Loucy (cell line): ENCODE measurements at regions not wholly inside any gene's neighbourhood (a gene's known extent, or its start where the extent isn't known, plus 50 kb on each side); places are given as distances from the start of the nearest gene placed in this dataset.
"Not testable (repeated sequence)": the region's sequence is repeated elsewhere in the genome, so short reads cannot be mapped to it uniquely, and the experiment has no call there.

Experiments
- H2AFZ ChIP-seq: fragments of 200-600 bp; sonication (generic); 2 replicates; pipeline ENCODE4 v1.6.0; 2016; ENCODE audit warnings: antibody characterized with exemption, mild to moderate bottlenecking, low read length, moderate library complexity
- H3F3A ChIP-seq: fragments of 200-600 bp; 2 replicates; pipeline ENCODE4 v1.6.0; 2016; ENCODE audit warnings: antibody characterized with exemption, low read depth, mild to moderate bottlenecking
- H3K27me3 ChIP-seq: fragments of 200-600 bp; sonication (generic); 2 replicates; pipeline ENCODE4 v1.6.1; 2014; ENCODE audit warnings: low read length, mild to moderate bottlenecking; ENCODE audit not compliant: insufficient read depth, poor library complexity, severe bottlenecking
- H3K36me3 ChIP-seq: fragments of 200-600 bp; sonication (generic); 2 replicates; pipeline ENCODE4 v1.6.1; 2016; ENCODE audit warnings: low read length; ENCODE audit not compliant: insufficient read depth
- H3K4me1 ChIP-seq: fragments of 200-600 bp; sonication (generic); 2 replicates; pipeline ENCODE4 v1.5.1; 2014; ENCODE audit warnings: low read length, mild to moderate bottlenecking; ENCODE audit not compliant: insufficient read depth, poor library complexity, severe bottlenecking
- H3K4me2 ChIP-seq: fragments of 200-600 bp; sonication (generic); 2 replicates; pipeline ENCODE4 v1.6.0; 2014; ENCODE audit warnings: antibody characterized with exemption, low read length, low read depth, mild to moderate bottlenecking; ENCODE audit not compliant: poor library complexity, severe bottlenecking
- H3K4me3 ChIP-seq: fragments of 200-600 bp; sonication (generic); 2 replicates; pipeline ENCODE4 v1.5.1; 2014; ENCODE audit warnings: low read length, mild to moderate bottlenecking, mixed read lengths; ENCODE audit not compliant: poor library complexity, severe bottlenecking
- H3K79me2 ChIP-seq: fragments of 200-600 bp; sonication (generic); 2 replicates; pipeline ENCODE4 v1.6.1; 2014; ENCODE audit warnings: low read length; ENCODE audit not compliant: insufficient read depth
- H3K9ac ChIP-seq: fragments of 200-600 bp; sonication (generic); 2 replicates; pipeline ENCODE4 v1.6.0; 2014; ENCODE audit warnings: mild to moderate bottlenecking, low read depth, low read length, moderate library complexity; ENCODE audit not compliant: poor library complexity, severe bottlenecking
- H3K9me2 ChIP-seq: fragments of 200-600 bp; sonication (generic); replicated peaks from 2 replicates; pipeline ENCODE4 v1.6.1; 2016; ENCODE audit warnings: low read depth, low read length, mixed read lengths
- H3K9me3 ChIP-seq: fragments of 200-600 bp; sonication (generic); 2 replicates; pipeline ENCODE4 v1.6.1; 2014; ENCODE audit warnings: mild to moderate bottlenecking, antibody characterized with exemption, low read length, low read depth; ENCODE audit not compliant: insufficient read depth
- H4K20me1 ChIP-seq: fragments of 200-600 bp; sonication (generic); 2 replicates; pipeline ENCODE4 v1.6.0; 2014; ENCODE audit warnings: antibody characterized with exemption, low read length, mild to moderate bottlenecking; ENCODE audit not compliant: insufficient read depth, poor library complexity, severe bottlenecking
- EZH2phosphoT487 ChIP-seq: fragments of 200-600 bp; IDR thresholded peaks from 2 replicates; pipeline ENCODE4 v1.6.1; 2018; ENCODE audit warnings: antibody characterized with exemption, mild to moderate bottlenecking, moderate library complexity, borderline replicate concordance
- TF ChIP-seq, protein P1 (sequence below): fragments of 200-600 bp; sonication (generic); conservative IDR thresholded peaks from 2 replicates; pipeline ENCODE4 v1.5.1; 2014; ENCODE audit warnings: mild to moderate bottlenecking, antibody characterized with exemption, low read length

DNA sequence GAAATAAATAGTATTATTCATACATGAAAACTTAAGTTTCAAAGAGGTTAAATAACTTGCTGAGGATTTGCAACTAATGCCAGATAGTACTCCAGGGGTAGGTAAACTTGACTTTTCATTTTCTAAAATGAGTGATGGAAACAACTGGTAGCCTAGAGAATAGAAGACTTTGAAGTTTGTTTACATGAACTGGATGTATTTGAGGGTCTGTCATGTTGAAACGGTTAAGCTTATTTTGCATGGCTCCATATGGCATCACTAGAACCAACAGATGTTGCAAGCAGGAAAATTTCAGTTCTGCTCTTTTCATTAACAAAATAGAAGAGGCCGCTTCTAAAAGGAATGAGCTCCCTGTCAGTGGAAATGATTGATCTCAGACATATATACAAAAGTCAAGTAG, 105.1 kb upstream of the SGCD start:
- no peaks in the 10 kb centered on the region for H3K9me2 ChIP-seq
- H3K4me2 ChIP-seq, result no peak overlapping the region
- no peaks in the 10 kb centered on the region for H3K79me2 ChIP-seq
- no peaks in the 10 kb centered on the region for H4K20me1 ChIP-seq
- no peaks in the 10 kb centered on the region for H3F3A ChIP-seq
- no peak overlapping the region for H2AFZ ChIP-seq
- no peaks in the 10 kb centered on the region for H3K9me3 ChIP-seq
- no peaks in the 10 kb centered on the region for H3K36me3 ChIP-seq
- no peaks in the 10 kb centered on the region for H3K27me3 ChIP-seq
- no peak overlapping the region for H3K9ac ChIP-seq
- H3K4me1 ChIP-seq, result no peaks in the 10 kb centered on the region
- no peak overlapping the region for H3K4me3 ChIP-seq
- TF ChIP-seq, protein P1, sequence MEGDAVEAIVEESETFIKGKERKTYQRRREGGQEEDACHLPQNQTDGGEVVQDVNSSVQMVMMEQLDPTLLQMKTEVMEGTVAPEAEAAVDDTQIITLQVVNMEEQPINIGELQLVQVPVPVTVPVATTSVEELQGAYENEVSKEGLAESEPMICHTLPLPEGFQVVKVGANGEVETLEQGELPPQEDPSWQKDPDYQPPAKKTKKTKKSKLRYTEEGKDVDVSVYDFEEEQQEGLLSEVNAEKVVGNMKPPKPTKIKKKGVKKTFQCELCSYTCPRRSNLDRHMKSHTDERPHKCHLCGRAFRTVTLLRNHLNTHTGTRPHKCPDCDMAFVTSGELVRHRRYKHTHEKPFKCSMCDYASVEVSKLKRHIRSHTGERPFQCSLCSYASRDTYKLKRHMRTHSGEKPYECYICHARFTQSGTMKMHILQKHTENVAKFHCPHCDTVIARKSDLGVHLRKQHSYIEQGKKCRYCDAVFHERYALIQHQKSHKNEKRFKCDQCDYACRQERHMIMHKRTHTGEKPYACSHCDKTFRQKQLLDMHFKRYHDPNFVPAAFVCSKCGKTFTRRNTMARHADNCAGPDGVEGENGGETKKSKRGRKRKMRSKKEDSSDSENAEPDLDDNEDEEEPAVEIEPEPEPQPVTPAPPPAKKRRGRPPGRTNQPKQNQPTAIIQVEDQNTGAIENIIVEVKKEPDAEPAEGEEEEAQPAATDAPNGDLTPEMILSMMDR, result no peak
- TF ChIP-seq EZH2phosphoT487, result no peak

- Histone ChIP-seq H3K4me2 (no peak overlapping the region), H4K20me1 (no peaks in the 10 kb centered on the region), H2AFZ (no peak overlapping the region), H3K9ac (no peak overlapping the region), H3K4me3 (no peak overlapping the region), H3F3A (no peaks in the 10 kb centered on the region), H3K4me1 (no peaks in the 10 kb centered on the region), H3K27me3 (no peaks in the 10 kb centered on the region), H3K36me3 (no peaks in the 10 kb centered on the region), H3K79me2 (no peaks in the 10 kb centered on the region), H3K9me2 (no peaks in the 10 kb centered on the region), H3K9me3 (no peaks in the 10 kb centered on the region)
- TF ChIP-seq, protein P1, result no peak
- no peak for TF ChIP-seq EZH2phosphoT487
Observed at GRCh38 chr5:156223547-156223946, 103.4 kb upstream of the SGCD start.

DNA sequence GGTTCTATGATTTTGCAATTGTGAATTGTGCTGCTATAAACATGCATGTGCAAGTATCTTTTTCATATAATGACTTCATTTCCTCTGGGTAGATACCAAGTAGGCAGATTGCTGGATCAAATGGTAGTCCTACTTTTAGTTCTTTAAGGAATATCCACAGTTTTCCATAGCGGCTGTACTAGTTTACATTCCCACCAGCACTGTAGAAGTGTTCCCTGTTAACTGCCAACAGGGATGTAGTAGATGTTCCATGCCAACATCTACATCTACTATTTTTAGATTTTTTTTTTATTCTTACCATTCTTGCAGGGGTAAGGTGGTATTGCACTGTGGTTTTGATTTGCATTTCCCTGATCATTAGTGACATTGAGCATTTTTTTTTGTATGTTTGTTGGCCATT, 100.5 kb upstream of the SGCD start:
- H3K4me3 ChIP-seq, H4K20me1 ChIP-seq, H3K27me3 ChIP-seq, H3K9ac ChIP-seq, H3K4me2 ChIP-seq, H2AFZ ChIP-seq, H3K9me2 ChIP-seq, H3F3A ChIP-seq, H3K79me2 ChIP-seq, H3K36me3 ChIP-seq, H3K4me1 ChIP-seq, H3K9me3 ChIP-seq: not testable (repeated sequence)

GRCh38 chr5:156230887-156231286, 96.1 kb upstream of the SGCD start:
- H3K36me3 ChIP-seq, result no peaks in the 10 kb centered on the region
- no peaks in the 10 kb centered on the region for H3K4me1 ChIP-seq
- H3K9me3 ChIP-seq, result no peaks in the 10 kb centered on the region
- no peaks in the 10 kb centered on the region for H4K20me1 ChIP-seq
- H3K27me3 ChIP-seq, result no peaks in the 10 kb centered on the region
- H3K4me2 ChIP-seq, result no peak overlapping the region
- TF ChIP-seq, protein P1, result no peak
- TF ChIP-seq EZH2phosphoT487, result no peak
- H3F3A ChIP-seq, result no peaks in the 10 kb centered on the region
- H3K9me2 ChIP-seq, result no peaks in the 10 kb centered on the region
- no peak overlapping the region for H3K4me3 ChIP-seq
- H3K79me2 ChIP-seq, result no peaks in the 10 kb centered on the region
- no peak overlapping the region for H2AFZ ChIP-seq
- H3K9ac ChIP-seq, result no peak overlapping the region
